Small intestine (tissue), 7 donors: ENCODE measurements at regions not wholly inside any gene's neighbourhood (a gene's known extent, or its start where the extent isn't known, plus 50 kb on each side); places are given as distances from the start of the nearest gene placed in this dataset.

Experiments used
- DNase-seq, 2 donors: peaks; one replicate each; pipeline versions ENCODE4 v3.0.0 to v3.0.0-alpha.2; 2013
- FAIRE-seq: peaks from 2 replicates; lab custom pipeline; 2012; peaks lifted over from hg19 to GRCh38; lab: Jason Lieb, UNC
- H3K27ac ChIP-seq, 3 donors: one replicate each; pipeline ENCODE4 v1.5.1; 2013; ENCODE audit warnings: low read length in 2 of 3, mild to moderate bottlenecking in 2 of 3, control low read depth in 1 of 3, inconsistent platforms in 1 of 3, low read depth in 1 of 3, moderate library complexity in 1 of 3
- H3K27me3 ChIP-seq, 3 donors: one replicate each; pipeline ENCODE4 v1.6.1; 2013; ENCODE audit warnings: low read length in 3 of 3, inconsistent platforms in 1 of 3; ENCODE audit not compliant: control insufficient read depth in 3 of 3, insufficient read depth in 3 of 3
- H3K36me3 ChIP-seq, 3 donors: one replicate each; pipeline ENCODE4 v1.6.1; 2013; ENCODE audit warnings: low read length in 3 of 3, inconsistent platforms in 1 of 3, low read depth in 1 of 3, mild to moderate bottlenecking in 1 of 3, moderate library complexity in 1 of 3; ENCODE audit not compliant: control insufficient read depth in 3 of 3, insufficient read depth in 2 of 3
- H3K4me1 ChIP-seq, 3 donors: one replicate each; pipeline ENCODE4 v1.6.1; 2013; ENCODE audit warnings: low read length in 2 of 3, inconsistent platforms in 1 of 3, low read depth in 1 of 3, mild to moderate bottlenecking in 1 of 3, moderate library complexity in 1 of 3; ENCODE audit not compliant: control insufficient read depth in 3 of 3, insufficient read depth in 2 of 3
- H3K4me3 ChIP-seq, 3 donors: one replicate each; pipeline ENCODE4 v1.5.1; 2013; ENCODE audit warnings: low read length in 3 of 3, control low read depth in 1 of 3, inconsistent platforms in 1 of 3, low read depth in 1 of 3, mild to moderate bottlenecking in 1 of 3, moderate library complexity in 1 of 3
- H3K9me3 ChIP-seq, 2 donors: one replicate each; pipeline ENCODE4 v1.6.1; 2013; ENCODE audit warnings: low read depth in 1 of 2, low read length in 1 of 2; ENCODE audit not compliant: control insufficient read depth in 2 of 2, insufficient read depth in 1 of 2
- WGBS, 3 donors: extraction: QIAGEN DNeasy Blood & Tissue Kit; methylation state at CpG; one replicate each; pipeline ENCODE4 v1.1.7; 2013; 5-methylcytosine and 5-hydroxymethylcytosine counted together
- donor health status: healthy with polysubstance abuse.
- donor health status: control.
- donor health status: control.
- donor health status: Bipolar disorder and iron deficiency.
- donor health status: healthy.

GRCh38 chr22:44650806-44651205 is 51.2 kb upstream of the PRR5 start:
- Histone ChIP-seq H3K9me3 (peaks cover 0 to under 1% of the 10 kb centered on the region in 2 donors), H3K27ac (no peak overlapping the region), H3K36me3 (no peaks in the 10 kb centered on the region), H3K4me1 (no peaks in the 10 kb centered on the region), H3K27me3 (no peaks in the 10 kb centered on the region), H3K4me3 (no peak overlapping the region)
- DNase-seq: no peak
- no peak for FAIRE-seq
- WGBS, 3 donors: 77 to 89% (median 84%) methylated on average over 2 of the region's 2 CpGs

- no peak overlapping the region for H3K4me3 ChIP-seq
- WGBS, 3 donors: 58 to 73% (median 65%) methylated on average over 20 of the region's 20 CpGs
- H3K4me1 ChIP-seq: no peaks in the 10 kb centered on the region
- H3K36me3 ChIP-seq: no peaks in the 10 kb centered on the region
- H3K27me3 ChIP-seq: no peaks in the 10 kb centered on the region
- no peak for FAIRE-seq
- H3K27ac ChIP-seq: peak overlapping the region in 2 of 3 donors; percentile 23 to 85
- DNase-seq: no peak
- H3K9me3 ChIP-seq: peaks cover 0 to 7% of the 10 kb centered on the region in 2 donors
These were observed 53.0 kb upstream of the PRR5 start for GRCh38 chr22:44648821-44649565.

DNA sequence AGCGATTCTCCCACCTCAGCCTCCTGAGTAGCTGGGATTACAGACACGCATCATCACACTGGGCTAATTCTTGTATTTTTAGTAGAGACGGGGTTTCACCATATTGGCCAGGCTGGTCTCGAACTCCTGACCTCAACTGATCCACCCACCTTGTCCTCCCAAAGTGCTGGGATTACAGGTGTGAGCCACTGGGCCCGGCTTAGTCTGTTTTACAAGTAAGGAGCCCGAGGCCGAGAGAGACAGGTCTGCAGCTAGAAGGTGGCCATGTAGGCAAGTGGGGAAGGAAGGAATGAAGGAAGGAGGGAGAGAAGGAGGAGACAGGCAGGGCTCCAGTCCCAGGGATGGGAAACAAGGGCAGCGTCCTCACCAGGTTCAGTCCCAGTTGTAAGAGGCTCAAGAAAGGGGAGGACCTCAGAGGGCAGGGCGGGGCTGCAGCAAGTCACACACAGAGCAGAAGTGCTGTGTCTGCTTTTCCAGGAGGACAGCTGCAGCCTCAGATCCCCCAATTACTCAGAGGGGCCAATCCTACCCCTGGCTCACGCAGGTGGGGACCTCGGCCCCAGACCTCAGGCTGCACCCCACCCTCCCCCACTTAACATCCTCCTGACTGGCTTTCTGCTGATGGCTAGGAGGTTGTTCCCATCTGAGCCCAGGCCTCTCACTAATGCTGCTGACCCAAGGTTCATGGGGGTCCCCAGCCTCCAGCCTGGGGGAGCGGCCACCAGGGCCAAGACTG is 53.8 kb upstream of the PRR5 start:
- Histone ChIP-seq H3K9me3 (peaks cover 0 to 7% of the 10 kb centered on the region in 2 donors), H3K4me1 (no peaks in the 10 kb centered on the region), H3K27me3 (no peaks in the 10 kb centered on the region), H3K36me3 (no peaks in the 10 kb centered on the region), H3K27ac (peak overlapping the region in 2 of 3 donors; percentile 23 to 85), H3K4me3 (no peak overlapping the region)
- DNase-seq (no peak), FAIRE-seq (no peak)
- 58 to 63% (median 58%) methylated on average over 11 to 12 of the region's 12 CpGs for WGBS, 3 donors

DNA sequence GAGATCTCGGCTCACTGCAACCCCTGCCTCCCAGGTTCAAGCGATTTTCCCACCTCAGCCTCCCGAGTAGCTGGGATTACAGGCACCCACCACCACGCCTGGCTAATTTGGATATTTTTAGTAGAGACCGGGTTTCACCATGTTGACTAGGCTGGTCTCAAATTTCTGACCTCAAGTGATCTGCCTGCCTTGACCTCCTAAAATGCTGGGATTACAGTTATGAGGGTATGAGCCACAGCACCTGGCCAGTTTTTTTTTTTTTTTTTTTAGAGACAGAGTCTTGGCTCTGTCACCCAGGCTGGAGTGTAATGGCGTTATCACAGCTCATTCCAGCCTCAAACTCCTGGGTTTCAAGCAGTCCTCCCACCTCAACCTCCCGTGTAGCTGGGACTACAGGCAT is 54.9 kb upstream of the PRR5 start:
- Histone ChIP-seq H3K27ac (no peak overlapping the region), H3K4me3 (no peak overlapping the region), H3K36me3 (no peaks in the 10 kb centered on the region), H3K4me1 (no peaks in the 10 kb centered on the region), H3K27me3 (no peaks in the 10 kb centered on the region), H3K9me3 (peaks cover 0 to 7% of the 10 kb centered on the region in 2 donors)
- 71 to 88% (median 79%) methylated on average over 6 to 7 of the region's 7 CpGs for WGBS, 3 donors
- DNase-seq (no peak), FAIRE-seq (no peak)

- FAIRE-seq (no peak), DNase-seq (no peak)
- H3K4me1 ChIP-seq: no peaks in the 10 kb centered on the region
- H3K36me3 ChIP-seq: no peaks in the 10 kb centered on the region
- 43 to 74% (median 57%) methylated on average over 5 to 6 of the region's 6 CpGs for WGBS, 3 donors
- no peak overlapping the region for H3K4me3 ChIP-seq
- peaks cover 0 to 7% of the 10 kb centered on the region in 2 donors for H3K9me3 ChIP-seq
- no peak overlapping the region for H3K27ac ChIP-seq
- H3K27me3 ChIP-seq: no peaks in the 10 kb centered on the region
These were observed 55.3 kb upstream of the PRR5 start for GRCh38 chr22:44646668-44647067.

DNA sequence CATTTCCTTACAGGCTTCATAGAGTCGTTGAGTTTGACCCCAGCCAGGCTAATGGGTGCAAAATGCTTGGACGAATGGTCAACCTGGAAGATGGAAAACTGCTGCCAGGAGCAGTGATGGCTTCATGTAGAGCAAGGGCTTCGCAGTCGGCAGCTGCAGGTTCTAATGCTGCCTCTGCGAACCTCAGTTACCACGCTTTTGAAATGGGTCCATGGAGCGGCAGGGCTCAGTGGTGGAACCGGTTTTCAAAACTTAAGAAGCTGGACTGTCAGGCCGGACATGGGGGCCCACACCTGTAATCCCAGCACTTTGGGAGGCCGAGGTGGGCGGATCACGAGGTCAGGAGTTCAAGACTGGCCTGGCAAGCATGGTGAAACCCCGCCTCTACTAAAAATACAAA is 55.9 kb upstream of the PRR5 start:
- no peak overlapping the region for H3K4me3 ChIP-seq
- H3K27ac ChIP-seq: no peak overlapping the region
- DNase-seq (no peak), FAIRE-seq (no peak)
- peaks cover 0 to 7% of the 10 kb centered on the region in 2 donors for H3K9me3 ChIP-seq
- 76 to 89% (median 82%) methylated on average over 13 of the region's 13 CpGs for WGBS, 3 donors
- H3K36me3 ChIP-seq: no peaks in the 10 kb centered on the region
- no peaks in the 10 kb centered on the region for H3K27me3 ChIP-seq
- no peaks in the 10 kb centered on the region for H3K4me1 ChIP-seq

DNA sequence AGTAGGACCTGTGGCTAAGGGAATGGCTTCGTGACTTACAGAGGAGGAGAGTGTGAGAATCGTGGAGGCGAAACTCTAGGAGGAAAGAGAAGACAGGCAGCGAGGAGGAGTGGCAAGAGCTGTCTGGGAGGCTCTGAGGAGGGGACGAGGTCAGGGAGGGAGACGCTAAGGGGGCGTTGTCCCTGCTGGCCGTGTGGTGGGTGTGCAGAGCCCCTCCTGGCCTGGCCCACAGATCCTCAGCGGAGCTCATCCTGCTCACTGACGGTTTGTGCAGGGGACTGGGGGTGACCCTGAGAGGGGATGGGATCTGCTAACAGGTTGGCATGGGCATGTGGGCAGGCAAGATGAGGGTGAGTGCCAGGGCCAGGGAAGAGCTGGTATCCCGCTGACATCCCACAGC is 56.5 kb upstream of the PRR5 start:
- DNase-seq (no peak), FAIRE-seq (no peak)
- Histone ChIP-seq H3K4me1 (no peaks in the 10 kb centered on the region), H3K9me3 (peaks cover 0 to 7% of the 10 kb centered on the region in 2 donors), H3K36me3 (no peaks in the 10 kb centered on the region), H3K4me3 (no peak overlapping the region), H3K27me3 (no peaks in the 10 kb centered on the region), H3K27ac (no peak overlapping the region)
- WGBS, 3 donors: 78 to 80% (median 79%) methylated on average over 11 of the region's 11 CpGs

DNA sequence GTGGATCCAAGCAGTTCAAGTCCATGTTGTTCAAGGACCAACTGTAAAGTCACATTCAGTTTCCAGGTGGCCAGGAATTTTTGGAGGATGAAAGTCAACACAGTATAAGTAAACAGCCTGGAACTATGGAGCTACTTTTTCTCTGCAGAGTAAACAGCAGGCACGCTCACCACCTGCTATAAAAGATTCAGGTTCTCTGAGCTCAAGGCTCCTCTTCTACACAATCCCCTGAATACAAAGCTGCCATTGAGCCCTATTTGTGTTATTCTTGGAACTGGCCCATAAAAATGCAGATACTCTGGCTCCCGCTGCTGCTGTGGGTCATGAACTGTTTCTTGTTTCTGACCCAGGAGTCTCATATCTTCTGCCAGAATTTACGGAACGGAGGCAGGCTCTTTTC is 56.9 kb upstream of the PRR5 start:
- WGBS, 3 donors: 27 to 54% (median 46%) methylated on average over 4 of the region's 4 CpGs
- Histone ChIP-seq H3K27ac (no peak overlapping the region), H3K27me3 (no peaks in the 10 kb centered on the region), H3K36me3 (no peaks in the 10 kb centered on the region), H3K4me3 (no peak overlapping the region), H3K9me3 (peaks cover 0 to 7% of the 10 kb centered on the region in 2 donors), H3K4me1 (no peaks in the 10 kb centered on the region)
- DNase-seq (no peak), FAIRE-seq (no peak)
